ENCODE measurements at regions not wholly inside any gene's neighbourhood (a gene's known extent, or its start where the extent isn't known, plus 50 kb on each side); places are given as distances from the start of the nearest gene placed in this dataset.

GRCh38 chr10:121690152-121690848 lies 92.1 kb upstream of the FGFR2 start:
- Histone ChIP-seq H3K9me3 (no peaks in the 10 kb centered on the region), H3K27ac (no peak overlapping the region), H3K27me3 (peaks cover 0 to 15% of the 10 kb centered on the region in 2 donors), H3K4me1 (peaks cover 0 to 9% (median 4%) of the 10 kb centered on the region in 4 donors), H3K36me3 (no peaks in the 10 kb centered on the region), H3K4me3 (no peak overlapping the region)
- no peak for TF ChIP-seq CTCF (IDR thresholded peaks at IDR 0.05)
- intact Hi-C loops (cut with DNase I; ENCODE audit: low total_unique reads): no loop called here
- DNase-seq: no peak

- no peak overlapping the region for H3K27ac ChIP-seq
- no peak for DNase-seq
- intact Hi-C loops (cut with DNase I; ENCODE audit: low total_unique reads): no loop called here
- H3K36me3 ChIP-seq: no peaks in the 10 kb centered on the region
- no peak for TF ChIP-seq CTCF (IDR thresholded peaks at IDR 0.05)
- H3K4me1 ChIP-seq: peaks cover 0 to 9% (median 4%) of the 10 kb centered on the region in 4 donors
- H3K9me3 ChIP-seq: no peaks in the 10 kb centered on the region
- H3K4me3 ChIP-seq: no peak overlapping the region
- peaks cover 0 to 28% of the 10 kb centered on the region in 2 donors for H3K27me3 ChIP-seq
Observed at GRCh38 chr10:121687095-121687813, 89.0 kb upstream of the FGFR2 start.

GRCh38 chr10:121684276-121684675 lies 86.0 kb upstream of the FGFR2 start:
- TF ChIP-seq CTCF (IDR thresholded peaks at IDR 0.05): no peak
- H3K4me3 ChIP-seq: no peak overlapping the region
- peaks cover 0 to 29% of the 10 kb centered on the region in 2 donors for H3K27me3 ChIP-seq
- intact Hi-C loops (cut with DNase I; ENCODE audit: low total_unique reads): no loop called here
- no peak for DNase-seq
- H3K9me3 ChIP-seq: no peaks in the 10 kb centered on the region
- no peak overlapping the region for H3K27ac ChIP-seq
- H3K36me3 ChIP-seq: no peaks in the 10 kb centered on the region
- H3K4me1 ChIP-seq: peaks cover 0 to 9% (median 4%) of the 10 kb centered on the region in 4 donors

GRCh38 chr10:121683816-121684215 lies 85.6 kb upstream of the FGFR2 start:
- H3K4me1 ChIP-seq: peaks cover 0 to 9% (median 4%) of the 10 kb centered on the region in 4 donors
- no peak overlapping the region for H3K4me3 ChIP-seq
- intact Hi-C loops (cut with DNase I; ENCODE audit: low total_unique reads): no loop called here
- peaks cover 0 to 2% (median 0%) of the 10 kb centered on the region in 3 donors for H3K9me3 ChIP-seq
- H3K27me3 ChIP-seq: peaks cover 0 to 28% of the 10 kb centered on the region in 2 donors
- TF ChIP-seq CTCF (IDR thresholded peaks at IDR 0.05): no peak
- H3K27ac ChIP-seq: no peak overlapping the region
- H3K36me3 ChIP-seq: no peaks in the 10 kb centered on the region
- no peak for DNase-seq

- Histone ChIP-seq H3K4me3 (no peak overlapping the region), H3K36me3 (no peaks in the 10 kb centered on the region), H3K27me3 (peaks cover 0 to 23% of the 10 kb centered on the region in 2 donors), H3K27ac (no peak overlapping the region), H3K4me1 (peaks cover 0 to 9% (median 4%) of the 10 kb centered on the region in 4 donors), H3K9me3 (peaks cover 0 to 6% (median 4%) of the 10 kb centered on the region in 3 donors)
- intact Hi-C loops (cut with DNase I; ENCODE audit: low total_unique reads): no loop called here
- TF ChIP-seq CTCF (IDR thresholded peaks at IDR 0.05): no peak
- no peak for DNase-seq
Observed at GRCh38 chr10:121683366-121683765, 85.1 kb upstream of the FGFR2 start.

Measured in tibial artery (tissue), 4 donors.